Rectal smooth muscle tissue (tissue), 1 donor: ENCODE measurements at regions not wholly inside any gene's neighbourhood (a gene's known extent, or its start where the extent isn't known, plus 50 kb on each side); places are given as distances from the start of the nearest gene placed in this dataset.
A peak's percentile ranks its signal among the peaks of the same experiment; 100 is the strongest.

Experiments used
- H3K27ac ChIP-seq: one replicate; pipeline ENCODE4 v1.7.0; 2013; ENCODE audit warnings: low read depth, low read length, inconsistent platforms
- H3K27me3 ChIP-seq: one replicate; pipeline ENCODE4 v1.7.0; 2013; ENCODE audit warnings: low read length; ENCODE audit not compliant: control insufficient read depth, insufficient read depth
- H3K36me3 ChIP-seq: one replicate; pipeline ENCODE4 v1.7.0; 2013; ENCODE audit warnings: low read length; ENCODE audit not compliant: control insufficient read depth, insufficient read depth
- H3K4me1 ChIP-seq: one replicate; pipeline ENCODE4 v1.7.0; 2013; ENCODE audit warnings: low read length; ENCODE audit not compliant: control insufficient read depth, insufficient read depth
- H3K4me3 ChIP-seq: one replicate; pipeline ENCODE4 v1.7.0; 2013; ENCODE audit warnings: low read length
- H3K9ac ChIP-seq: one replicate; pipeline ENCODE4 v1.7.0; 2013; ENCODE audit warnings: low read length

DNA sequence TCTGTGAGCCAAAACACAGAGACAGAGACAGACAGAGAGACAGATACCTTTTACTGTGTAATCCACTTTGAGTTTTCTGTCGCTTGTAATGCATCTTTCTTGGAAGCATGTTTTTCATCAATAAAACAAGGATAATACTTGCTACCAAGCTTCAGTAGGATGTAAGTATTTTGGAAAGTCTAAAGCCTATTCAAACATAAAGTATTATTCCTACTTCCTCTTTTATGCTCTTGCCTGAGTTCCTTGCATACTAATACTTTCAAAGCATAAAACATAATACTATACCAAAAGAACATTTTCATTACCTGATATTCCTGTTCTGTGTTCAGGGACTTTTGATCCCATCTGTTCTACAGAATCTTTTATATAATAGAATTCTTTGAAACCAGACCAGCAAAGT lies 64.5 kb upstream of the SLC30A5 start:
- Histone ChIP-seq H3K9ac (no peak overlapping the region), H3K4me3 (no peak overlapping the region)

DNA sequence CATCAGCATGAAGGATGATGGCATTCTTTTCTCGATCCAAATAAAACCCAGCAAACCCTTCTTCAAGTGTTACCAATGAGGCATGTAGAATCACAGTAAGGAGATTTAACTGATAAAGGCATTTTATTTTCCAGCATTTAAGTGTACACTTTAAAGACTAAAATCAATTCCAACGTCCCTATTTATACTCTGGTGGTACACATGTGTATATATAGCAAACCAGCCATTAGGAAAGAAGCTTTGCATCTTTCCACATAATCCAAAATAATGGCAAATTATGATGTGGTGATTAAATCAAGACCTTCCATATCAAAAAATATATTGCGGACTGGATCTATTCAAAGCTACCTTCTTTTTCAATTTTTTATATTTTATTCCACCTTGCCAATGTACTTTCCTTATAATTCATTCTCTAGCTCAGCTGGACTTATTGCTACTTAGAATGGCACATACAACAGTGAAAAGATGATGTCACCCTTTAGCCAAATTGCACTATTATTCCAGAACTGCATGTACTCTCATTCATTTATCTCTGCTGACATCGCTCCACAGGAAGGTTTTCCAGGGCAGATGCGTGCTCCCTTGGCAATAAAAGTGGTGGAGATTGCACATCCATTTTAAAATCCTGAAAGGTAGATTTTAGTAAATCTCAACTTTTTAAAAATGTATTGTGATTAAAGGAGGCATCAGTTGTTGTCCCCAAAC lies 63.3 kb upstream of the SLC30A5 start:
- H3K4me1 ChIP-seq: no peaks in the 10 kb centered on the region
- H3K9ac ChIP-seq: no peak overlapping the region
- no peaks in the 10 kb centered on the region for H3K36me3 ChIP-seq
- no peak overlapping the region for H3K4me3 ChIP-seq
- no peaks in the 10 kb centered on the region for H3K27me3 ChIP-seq
- H3K27ac ChIP-seq: no peak overlapping the region

More for the DNA sequence above, 64.5 kb upstream of the SLC30A5 start:
- Histone ChIP-seq H3K4me1 (no peaks in the 10 kb centered on the region), H3K27ac (no peak overlapping the region), H3K36me3 (no peaks in the 10 kb centered on the region), H3K27me3 (no peaks in the 10 kb centered on the region)

DNA sequence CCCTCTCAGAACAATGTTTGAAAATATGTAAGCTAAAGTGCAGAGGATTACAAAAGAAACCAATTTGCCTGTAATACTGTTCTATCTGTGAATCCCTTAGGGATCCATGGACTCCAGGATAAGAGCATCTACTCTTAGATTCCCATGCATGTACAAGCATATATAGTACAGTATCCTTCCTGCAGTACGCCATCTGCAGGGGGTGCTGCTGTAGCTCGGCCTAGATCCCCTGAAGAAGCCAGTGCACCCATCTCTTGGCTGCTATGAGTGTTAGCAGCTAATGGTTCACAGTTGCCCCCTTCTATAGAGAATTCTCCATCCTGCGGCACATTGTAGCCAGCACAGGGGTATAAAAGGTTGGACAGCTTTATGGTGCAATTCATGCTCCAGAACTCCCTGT lies 61.8 kb upstream of the SLC30A5 start:
- Histone ChIP-seq H3K27me3 (no peaks in the 10 kb centered on the region), H3K36me3 (no peaks in the 10 kb centered on the region), H3K4me1 (no peaks in the 10 kb centered on the region), H3K9ac (no peak overlapping the region), H3K27ac (no peak overlapping the region), H3K4me3 (no peak overlapping the region)

DNA sequence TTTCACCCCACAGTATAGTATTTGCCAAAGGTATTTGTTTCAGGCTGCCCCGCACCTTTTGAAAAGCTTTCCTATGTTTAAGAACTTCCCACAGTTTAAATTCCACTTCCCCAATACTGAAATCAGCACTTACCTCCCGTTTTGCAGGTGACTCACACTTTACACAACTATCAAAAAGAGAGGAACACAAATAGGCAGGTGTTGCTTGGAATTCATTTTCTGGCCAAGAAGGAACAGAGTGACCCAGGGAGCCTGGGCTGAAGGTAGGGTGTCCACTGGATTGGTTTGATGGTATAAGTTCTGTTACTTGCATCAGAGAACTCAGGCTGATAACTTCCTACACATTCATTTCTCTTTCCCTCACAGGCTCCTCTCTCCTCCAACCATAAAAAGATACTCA lies 60.1 kb upstream of the SLC30A5 start:
- Histone ChIP-seq H3K27me3 (no peaks in the 10 kb centered on the region), H3K9ac (no peak overlapping the region), H3K4me3 (no peak overlapping the region), H3K36me3 (no peaks in the 10 kb centered on the region), H3K4me1 (no peaks in the 10 kb centered on the region), H3K27ac (no peak overlapping the region)

DNA sequence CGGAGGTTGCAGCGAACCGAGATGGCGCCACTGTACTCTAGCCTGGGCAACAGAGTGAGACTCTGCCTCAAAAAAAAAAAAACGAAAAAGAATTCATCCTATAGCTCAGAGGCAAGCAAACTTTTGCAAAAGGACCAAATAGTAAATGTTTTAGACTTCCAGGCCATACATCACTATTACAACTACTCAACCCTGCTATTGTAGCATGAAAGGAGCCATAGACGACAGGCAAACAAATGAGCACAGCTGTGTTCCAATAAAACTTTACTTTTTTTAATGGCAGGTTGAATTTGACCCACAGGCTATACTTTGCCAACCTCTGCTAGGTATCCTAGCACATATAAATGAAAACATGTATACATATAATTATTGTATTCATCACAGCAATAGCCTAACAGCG lies 58.9 kb upstream of the SLC30A5 start:
- no peaks in the 10 kb centered on the region for H3K36me3 ChIP-seq
- H3K4me3 ChIP-seq: no peak overlapping the region
- no peaks in the 10 kb centered on the region for H3K27me3 ChIP-seq
- no peak overlapping the region for H3K27ac ChIP-seq
- no peaks in the 10 kb centered on the region for H3K4me1 ChIP-seq
- H3K9ac ChIP-seq: no peak overlapping the region

DNA sequence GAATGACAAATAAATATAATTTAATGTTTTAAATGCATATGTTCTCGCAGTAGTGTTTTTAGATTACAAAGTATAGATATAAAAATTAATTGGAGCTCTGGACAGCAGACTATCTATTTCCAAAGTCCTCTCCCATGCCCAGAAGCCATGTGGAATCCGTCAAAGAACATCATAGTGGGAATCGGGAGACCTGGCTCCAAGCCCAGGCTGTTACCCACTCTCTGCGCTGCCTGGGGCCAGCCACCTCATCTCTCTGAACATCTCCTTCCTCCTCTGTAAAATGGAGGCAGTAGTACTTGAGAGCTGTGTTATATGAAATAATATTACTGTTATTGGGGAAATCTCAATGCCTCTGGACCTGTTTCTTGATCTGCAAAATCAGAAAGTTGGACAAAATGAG lies 58.1 kb upstream of the SLC30A5 start:
- H3K9ac ChIP-seq: no peak overlapping the region
- H3K4me3 ChIP-seq: no peak overlapping the region
- H3K36me3 ChIP-seq: no peaks in the 10 kb centered on the region
- H3K27me3 ChIP-seq: no peaks in the 10 kb centered on the region
- no peak overlapping the region for H3K27ac ChIP-seq
- H3K4me1 ChIP-seq: no peaks in the 10 kb centered on the region

DNA sequence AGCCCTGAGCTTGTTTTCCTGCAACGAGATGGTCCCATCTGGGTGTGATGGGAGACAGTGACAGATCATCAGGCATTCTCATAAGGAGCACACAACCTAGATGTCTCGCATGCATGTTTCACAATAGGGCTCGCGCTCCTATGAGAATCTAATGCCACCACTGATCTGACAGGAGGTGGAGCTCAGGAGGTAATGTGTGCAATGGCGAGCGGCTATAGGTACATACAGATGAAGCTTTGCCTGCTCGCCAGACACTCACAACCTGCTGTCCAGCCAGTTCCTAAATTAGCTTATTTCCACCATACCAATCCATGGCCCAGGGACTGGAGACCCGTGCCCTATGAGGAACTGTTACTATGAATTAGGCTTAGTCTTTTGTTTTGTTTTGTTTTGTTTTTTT lies 55.3 kb upstream of the SLC30A5 start:
- Histone ChIP-seq H3K27ac (no peak overlapping the region), H3K9ac (no peak overlapping the region), H3K4me1 (no peaks in the 10 kb centered on the region), H3K36me3 (no peaks in the 10 kb centered on the region), H3K4me3 (no peak overlapping the region), H3K27me3 (no peaks in the 10 kb centered on the region)

DNA sequence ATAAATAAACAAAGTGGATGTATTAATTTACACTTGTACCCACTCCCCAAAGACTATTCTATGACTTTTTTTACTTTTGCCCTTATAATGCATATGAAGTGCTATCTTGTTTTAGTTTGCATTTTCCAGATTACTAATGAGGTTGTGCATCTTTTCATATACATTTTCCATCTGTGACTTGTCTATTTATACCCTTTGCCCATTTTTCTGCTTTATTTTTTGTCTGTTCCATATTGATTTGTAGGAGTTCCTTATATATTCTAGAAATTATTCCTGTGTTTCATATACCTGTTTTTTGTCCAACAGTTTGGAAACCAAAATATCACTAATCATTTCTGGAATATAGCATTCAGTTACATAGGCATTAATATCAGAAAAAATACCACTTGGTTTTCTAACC lies 54.0 kb upstream of the SLC30A5 start:
- Histone ChIP-seq H3K27me3 (no peaks in the 10 kb centered on the region), H3K4me3 (no peak overlapping the region), H3K36me3 (no peaks in the 10 kb centered on the region), H3K4me1 (no peaks in the 10 kb centered on the region), H3K27ac (no peak overlapping the region), H3K9ac (no peak overlapping the region)

DNA sequence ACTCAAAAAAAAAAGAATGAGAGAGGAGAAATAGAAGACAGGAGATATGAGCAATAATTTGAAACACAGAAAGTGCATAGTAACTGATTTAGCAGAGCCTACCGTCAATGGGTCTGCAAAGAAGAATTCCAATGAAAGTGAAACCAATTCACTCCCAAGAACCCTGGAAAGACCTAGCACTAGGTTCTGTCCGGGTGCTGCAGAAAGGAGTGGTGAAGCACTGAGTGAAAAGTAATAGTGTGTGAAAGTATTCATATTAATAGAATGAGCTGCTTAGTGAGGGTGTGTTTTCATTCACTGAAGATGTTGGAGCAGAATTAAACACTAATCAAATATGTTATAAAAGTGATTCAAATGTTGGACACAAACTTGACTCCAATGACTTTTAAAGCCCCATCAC lies 51.3 kb upstream of the SLC30A5 start:
- no peaks in the 10 kb centered on the region for H3K36me3 ChIP-seq
- no peak overlapping the region for H3K4me3 ChIP-seq
- H3K4me1 ChIP-seq: no peaks in the 10 kb centered on the region
- no peak overlapping the region for H3K9ac ChIP-seq
- no peaks in the 10 kb centered on the region for H3K27me3 ChIP-seq
- no peak overlapping the region for H3K27ac ChIP-seq

DNA sequence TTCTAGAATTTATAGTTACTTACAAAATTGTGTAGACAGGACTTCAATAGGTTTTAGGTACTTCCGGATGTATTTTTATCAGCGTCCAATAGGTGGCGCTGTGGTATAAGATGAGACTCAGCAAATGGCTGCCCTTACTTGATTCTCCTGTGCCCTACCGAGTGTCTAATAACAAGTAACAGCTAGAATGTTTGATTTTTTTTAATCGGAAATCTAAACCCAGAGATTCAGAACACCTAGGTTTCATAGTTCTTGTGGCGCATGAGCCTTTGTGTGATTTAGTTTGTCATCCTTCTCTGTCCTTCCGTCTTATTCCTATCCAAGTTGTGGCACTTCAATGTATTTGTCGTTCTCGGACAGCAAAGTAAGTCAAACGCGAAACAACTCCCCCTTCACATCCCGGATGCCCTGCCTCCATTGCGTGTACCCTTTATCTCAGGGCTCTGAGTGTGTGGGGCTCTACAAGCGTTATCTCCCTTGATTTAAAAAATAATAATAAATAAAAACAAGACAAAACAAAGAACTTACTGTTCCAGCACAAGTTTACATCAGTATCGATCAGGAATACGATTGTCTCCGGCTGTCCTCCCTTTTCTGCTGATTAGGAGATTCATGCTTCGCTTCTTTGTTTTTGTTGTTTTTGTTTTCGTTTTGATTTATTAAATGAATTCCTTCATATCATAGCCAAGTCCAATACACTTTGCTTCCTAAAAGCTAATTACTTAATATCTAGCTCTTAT lies 50.7 kb upstream of the SLC30A5 start:
- H3K4me3 ChIP-seq: peak overlapping the region; percentile 82
- no peaks in the 10 kb centered on the region for H3K36me3 ChIP-seq
- H3K27ac ChIP-seq: peak overlapping the region; percentile 75
- no peaks in the 10 kb centered on the region for H3K27me3 ChIP-seq
- H3K9ac ChIP-seq: peak overlapping the region; percentile 24
- H3K4me1 ChIP-seq: no peaks in the 10 kb centered on the region

DNA sequence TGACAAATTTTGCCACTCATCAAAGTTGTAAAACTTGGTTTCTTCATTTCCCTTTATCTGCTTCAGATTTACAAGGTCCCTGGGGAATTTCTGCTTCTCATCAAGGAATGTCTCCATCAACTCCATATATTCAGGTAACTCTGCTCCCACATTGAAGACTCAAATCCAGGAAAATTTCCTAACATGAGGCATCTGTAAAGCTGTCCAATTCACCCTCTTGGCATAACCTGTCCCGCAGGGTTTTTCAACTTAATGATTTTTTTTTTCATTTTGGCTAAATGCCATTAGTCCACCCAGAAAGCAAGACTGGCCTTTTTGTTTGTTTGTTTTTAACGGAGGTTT lies 50.2 kb upstream of the SLC30A5 start:
- no peaks in the 10 kb centered on the region for H3K4me1 ChIP-seq
- no peak overlapping the region for H3K4me3 ChIP-seq
- no peak overlapping the region for H3K27ac ChIP-seq
- H3K36me3 ChIP-seq: no peaks in the 10 kb centered on the region
- no peak overlapping the region for H3K9ac ChIP-seq
- H3K27me3 ChIP-seq: no peaks in the 10 kb centered on the region
